ENCODE measurements at regions not wholly inside any gene's neighbourhood (a gene's known extent, or its start where the extent isn't known, plus 50 kb on each side); places are given as distances from the start of the nearest gene placed in this dataset.

DNA sequence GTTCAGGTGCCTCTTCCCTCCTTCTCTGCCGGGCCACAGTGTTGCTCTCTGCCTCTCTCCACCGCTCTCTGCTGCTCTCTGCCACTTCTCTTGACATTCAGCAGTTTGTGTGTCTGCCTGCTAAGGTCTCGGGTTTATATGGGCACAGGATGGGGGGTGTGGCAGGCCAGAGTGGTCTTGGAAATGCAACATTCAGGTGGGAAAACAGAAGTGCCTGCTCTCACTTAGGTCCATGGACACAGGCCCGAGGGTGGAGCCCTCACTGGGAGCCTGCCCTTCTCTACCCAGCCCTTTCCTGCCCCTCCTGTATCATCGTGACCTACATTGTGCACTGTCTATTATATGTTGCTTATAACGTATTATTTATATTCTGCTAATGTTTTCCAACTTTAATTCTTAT lies 120.8 kb upstream of the TMEM18 start:
- POLR2A ChIA-PET: no interaction called here
- in situ Hi-C loops (cut with HindIII; ENCODE audit: extremely low pct_ligation_motif_present, low pct_unique_long_range_greater_than_20kb) (no loop called here), intact Hi-C loops (cut with micrococcal nuclease; ENCODE audit: unreplicated experiment) (no loop called here)
- no peaks in the 10 kb centered on the region; the same call in 1 of the 2 replicates for H4K20me1 ChIP-seq (ENCODE audit: insufficient read depth, low read length)
- H3K4me2 ChIP-seq (ENCODE audit: low read depth, low read length): no peak overlapping the region
- H3K4me3 ChIP-seq (replicated peaks in 1 of 3; ENCODE audit: insufficient read depth in 1 of 3, low read depth in 2 of 3, low read length in 3 of 3): no peak overlapping the region
- H3K79me2 ChIP-seq (ENCODE audit: insufficient read depth, low read length): no peaks in the 10 kb centered on the region
- WGBS (ENCODE audit: low lambda C conversion rate): 21% methylated on average over 6 of the region's 6 CpGs
- no peaks in the 10 kb centered on the region for H3K4me1 ChIP-seq (ENCODE audit: insufficient read depth, low read length)
- H3K9me3 ChIP-seq (ENCODE audit: low read length): no peaks in the 10 kb centered on the region
- DNase-seq (ENCODE audit: low spot score) (no peak), ATAC-seq (no peak; the same call in 2 of the 3 replicates), FAIRE-seq (no peak)
- H3K27ac ChIP-seq (ENCODE audit: extremely low read length, insufficient read depth, low read length): no peak overlapping the region
- H3K36me3 ChIP-seq (replicated peaks in 1 of 2; ENCODE audit: control insufficient read depth in 1 of 2, insufficient read depth in 2 of 2, low read length in 2 of 2): no peaks in the 10 kb centered on the region
- BruUV-seq (replicated peaks): no TSS peak
- H3K9ac ChIP-seq (ENCODE audit: insufficient read depth, low read depth, low read length): no peak overlapping the region
- TF ChIP-seq SPEN (CRISPR knock-in tag; IDR thresholded peaks at IDR 0.05; ENCODE audit: low read depth) (no peak), KLF16 (CRISPR knock-in tag; IDR thresholded peaks at IDR 0.05) (no peak), ZNF207 (IDR thresholded peaks at IDR 0.05; ENCODE audit: borderline replicate concordance) (no peak), ETV6 (CRISPR knock-in tag; conservative IDR thresholded peaks at IDR 0.05) (no peak), ZNF343 (CRISPR knock-in tag; IDR thresholded peaks at IDR 0.05) (no peak), SIX4 (CRISPR knock-in tag; IDR thresholded peaks at IDR 0.05) (no peak), ESRRA (CRISPR knock-in tag; IDR thresholded peaks at IDR 0.05; ENCODE audit: low read depth) (no peak), IKZF1 (IDR thresholded peaks at IDR 0.05) (no peak), EP300 (IDR thresholded peaks at IDR 0.05; ENCODE audit: low read depth in 2 of 2, low read length in 2 of 2) (no peak), EP300 (CRISPR knock-in tag; IDR thresholded peaks at IDR 0.05; ENCODE audit: borderline replicate concordance) (no peak)
- TF ChIP-seq, protein P1, sequence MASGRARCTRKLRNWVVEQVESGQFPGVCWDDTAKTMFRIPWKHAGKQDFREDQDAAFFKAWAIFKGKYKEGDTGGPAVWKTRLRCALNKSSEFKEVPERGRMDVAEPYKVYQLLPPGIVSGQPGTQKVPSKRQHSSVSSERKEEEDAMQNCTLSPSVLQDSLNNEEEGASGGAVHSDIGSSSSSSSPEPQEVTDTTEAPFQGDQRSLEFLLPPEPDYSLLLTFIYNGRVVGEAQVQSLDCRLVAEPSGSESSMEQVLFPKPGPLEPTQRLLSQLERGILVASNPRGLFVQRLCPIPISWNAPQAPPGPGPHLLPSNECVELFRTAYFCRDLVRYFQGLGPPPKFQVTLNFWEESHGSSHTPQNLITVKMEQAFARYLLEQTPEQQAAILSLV (CRISPR knock-in tag; IDR thresholded peaks at IDR 0.05; ENCODE audit: borderline replicate concordance): no peak
- TF ChIP-seq, protein P2, sequence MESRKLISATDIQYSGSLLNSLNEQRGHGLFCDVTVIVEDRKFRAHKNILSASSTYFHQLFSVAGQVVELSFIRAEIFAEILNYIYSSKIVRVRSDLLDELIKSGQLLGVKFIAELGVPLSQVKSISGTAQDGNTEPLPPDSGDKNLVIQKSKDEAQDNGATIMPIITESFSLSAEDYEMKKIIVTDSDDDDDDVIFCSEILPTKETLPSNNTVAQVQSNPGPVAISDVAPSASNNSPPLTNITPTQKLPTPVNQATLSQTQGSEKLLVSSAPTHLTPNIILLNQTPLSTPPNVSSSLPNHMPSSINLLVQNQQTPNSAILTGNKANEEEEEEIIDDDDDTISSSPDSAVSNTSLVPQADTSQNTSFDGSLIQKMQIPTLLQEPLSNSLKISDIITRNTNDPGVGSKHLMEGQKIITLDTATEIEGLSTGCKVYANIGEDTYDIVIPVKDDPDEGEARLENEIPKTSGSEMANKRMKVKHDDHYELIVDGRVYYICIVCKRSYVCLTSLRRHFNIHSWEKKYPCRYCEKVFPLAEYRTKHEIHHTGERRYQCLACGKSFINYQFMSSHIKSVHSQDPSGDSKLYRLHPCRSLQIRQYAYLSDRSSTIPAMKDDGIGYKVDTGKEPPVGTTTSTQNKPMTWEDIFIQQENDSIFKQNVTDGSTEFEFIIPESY (CRISPR knock-in tag; IDR thresholded peaks at IDR 0.05): no peak
- TF ChIP-seq, protein P3, sequence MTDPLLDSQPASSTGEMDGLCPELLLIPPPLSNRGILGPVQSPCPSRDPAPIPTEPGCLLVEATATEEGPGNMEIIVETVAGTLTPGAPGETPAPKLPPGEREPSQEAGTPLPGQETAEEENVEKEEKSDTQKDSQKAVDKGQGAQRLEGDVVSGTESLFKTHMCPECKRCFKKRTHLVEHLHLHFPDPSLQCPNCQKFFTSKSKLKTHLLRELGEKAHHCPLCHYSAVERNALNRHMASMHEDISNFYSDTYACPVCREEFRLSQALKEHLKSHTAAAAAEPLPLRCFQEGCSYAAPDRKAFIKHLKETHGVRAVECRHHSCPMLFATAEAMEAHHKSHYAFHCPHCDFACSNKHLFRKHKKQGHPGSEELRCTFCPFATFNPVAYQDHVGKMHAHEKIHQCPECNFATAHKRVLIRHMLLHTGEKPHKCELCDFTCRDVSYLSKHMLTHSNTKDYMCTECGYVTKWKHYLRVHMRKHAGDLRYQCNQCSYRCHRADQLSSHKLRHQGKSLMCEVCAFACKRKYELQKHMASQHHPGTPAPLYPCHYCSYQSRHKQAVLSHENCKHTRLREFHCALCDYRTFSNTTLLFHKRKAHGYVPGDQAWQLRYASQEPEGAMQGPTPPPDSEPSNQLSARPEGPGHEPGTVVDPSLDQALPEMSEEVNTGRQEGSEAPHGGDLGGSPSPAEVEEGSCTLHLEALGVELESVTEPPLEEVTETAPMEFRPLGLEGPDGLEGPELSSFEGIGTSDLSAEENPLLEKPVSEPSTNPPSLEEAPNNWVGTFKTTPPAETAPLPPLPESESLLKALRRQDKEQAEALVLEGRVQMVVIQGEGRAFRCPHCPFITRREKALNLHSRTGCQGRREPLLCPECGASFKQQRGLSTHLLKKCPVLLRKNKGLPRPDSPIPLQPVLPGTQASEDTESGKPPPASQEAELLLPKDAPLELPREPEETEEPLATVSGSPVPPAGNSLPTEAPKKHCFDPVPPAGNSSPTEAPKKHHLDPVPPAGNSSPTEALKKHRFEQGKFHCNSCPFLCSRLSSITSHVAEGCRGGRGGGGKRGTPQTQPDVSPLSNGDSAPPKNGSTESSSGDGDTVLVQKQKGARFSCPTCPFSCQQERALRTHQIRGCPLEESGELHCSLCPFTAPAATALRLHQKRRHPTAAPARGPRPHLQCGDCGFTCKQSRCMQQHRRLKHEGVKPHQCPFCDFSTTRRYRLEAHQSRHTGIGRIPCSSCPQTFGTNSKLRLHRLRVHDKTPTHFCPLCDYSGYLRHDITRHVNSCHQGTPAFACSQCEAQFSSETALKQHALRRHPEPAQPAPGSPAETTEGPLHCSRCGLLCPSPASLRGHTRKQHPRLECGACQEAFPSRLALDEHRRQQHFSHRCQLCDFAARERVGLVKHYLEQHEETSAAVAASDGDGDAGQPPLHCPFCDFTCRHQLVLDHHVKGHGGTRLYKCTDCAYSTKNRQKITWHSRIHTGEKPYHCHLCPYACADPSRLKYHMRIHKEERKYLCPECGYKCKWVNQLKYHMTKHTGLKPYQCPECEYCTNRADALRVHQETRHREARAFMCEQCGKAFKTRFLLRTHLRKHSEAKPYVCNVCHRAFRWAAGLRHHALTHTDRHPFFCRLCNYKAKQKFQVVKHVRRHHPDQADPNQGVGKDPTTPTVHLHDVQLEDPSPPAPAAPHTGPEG (CRISPR knock-in tag; IDR thresholded peaks at IDR 0.05): no peak
- TF ChIP-seq, protein P4, sequence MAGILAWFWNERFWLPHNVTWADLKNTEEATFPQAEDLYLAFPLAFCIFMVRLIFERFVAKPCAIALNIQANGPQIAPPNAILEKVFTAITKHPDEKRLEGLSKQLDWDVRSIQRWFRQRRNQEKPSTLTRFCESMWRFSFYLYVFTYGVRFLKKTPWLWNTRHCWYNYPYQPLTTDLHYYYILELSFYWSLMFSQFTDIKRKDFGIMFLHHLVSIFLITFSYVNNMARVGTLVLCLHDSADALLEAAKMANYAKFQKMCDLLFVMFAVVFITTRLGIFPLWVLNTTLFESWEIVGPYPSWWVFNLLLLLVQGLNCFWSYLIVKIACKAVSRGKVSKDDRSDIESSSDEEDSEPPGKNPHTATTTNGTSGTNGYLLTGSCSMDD (CRISPR knock-in tag; IDR thresholded peaks at IDR 0.05): no peak
- CTCF ChIA-PET (ENCODE audit: low intra/inter-chr PET ratio, low total read pairs): no interaction called here
- H2AFZ ChIP-seq (ENCODE audit: low read length): no peak overlapping the region
- H3K27me3 ChIP-seq (ENCODE audit: control insufficient read depth in 1 of 2, insufficient read depth in 2 of 2, low read length in 2 of 2): peaks cover 3 to 40% of the 10 kb centered on the region in 2 experiments; a peak in 3 of 5 replicates
